CD14-positive monocyte (primary cell): ENCODE measurements at regions not wholly inside any gene's neighbourhood (a gene's known extent, or its start where the extent isn't known, plus 50 kb on each side); places are given as distances from the start of the nearest gene placed in this dataset.

Source experiments
- DNase-seq, 3 donors: peaks; one replicate each; pipeline ENCODE4 v3.0.0-alpha.2; 2011 to 2022
- H2AFZ ChIP-seq: 2 replicates; pipeline ENCODE4 v1.6.0; 2012; ENCODE audit warnings: mild to moderate bottlenecking, low read depth, low read length, inconsistent platforms; ENCODE audit not compliant: insufficient read depth, poor library complexity, severe bottlenecking
- H3K27ac ChIP-seq, 2 donors: 1 replicate in 1 of 2; 2 replicates in 1 of 2; pipeline ENCODE4 v1.5.1; 2012 to 2013; ENCODE audit warnings: low read length in 2 of 2, control low read depth in 1 of 2, inconsistent platforms in 1 of 2, low read depth in 1 of 2, mild to moderate bottlenecking in 1 of 2
- H3K27me3 ChIP-seq, 2 donors: one replicate each; pipeline versions ENCODE4 v1.6.0 to v1.6.1; 2011 to 2013; ENCODE audit warnings: low read length in 2 of 2; ENCODE audit not compliant: control insufficient read depth in 2 of 2, insufficient read depth in 2 of 2
- H3K36me3 ChIP-seq, 2 donors: replicated peaks in 1 of 2; 1 replicate in 1 of 2; 2 replicates in 1 of 2; pipeline versions ENCODE4 v1.5.1 to v1.6.1; 2012 to 2013; ENCODE audit warnings: low read length in 2 of 2, control low read depth in 1 of 2, inconsistent platforms in 1 of 2, mild to moderate bottlenecking in 1 of 2; ENCODE audit not compliant: insufficient read depth in 2 of 2, control insufficient read depth in 1 of 2
- H3K4me1 ChIP-seq, 2 donors: 1 replicate in 1 of 2; 2 replicates in 1 of 2; pipeline versions ENCODE4 v1.5.1 to v1.6.1; 2012 to 2013; ENCODE audit warnings: low read length in 2 of 2, control low read depth in 1 of 2, inconsistent platforms in 1 of 2, mild to moderate bottlenecking in 1 of 2, moderate library complexity in 1 of 2; ENCODE audit not compliant: insufficient read depth in 2 of 2, control insufficient read depth in 1 of 2
- H3K4me2 ChIP-seq: replicated peaks from 2 replicates; pipeline ENCODE3; 2012; ENCODE audit warnings: low read length, moderate library complexity, mild to moderate bottlenecking; ENCODE audit not compliant: poor library complexity, severe bottlenecking; ENCODE audit errors: extremely low read depth
- H3K4me3 ChIP-seq, 3 experiments: fragments of 200-600 bp in 1 of 3; sonication (generic) in 1 of 3; replicated peaks in 1 of 3; 1 replicate in 2 of 3; 2 replicates in 1 of 3; pipeline ENCODE4 v1.5.1; 2011 to 2013; ENCODE audit warnings: low read length in 3 of 3, mild to moderate bottlenecking in 3 of 3, control low read depth in 2 of 3, low read depth in 2 of 3, inconsistent platforms in 1 of 3, moderate library complexity in 1 of 3
- H3K79me2 ChIP-seq: 2 replicates; pipeline ENCODE4 v1.6.0; 2012; ENCODE audit warnings: mild to moderate bottlenecking, control low read depth, inconsistent platforms, low read length, moderate library complexity; ENCODE audit not compliant: insufficient read depth
- H3K9ac ChIP-seq: 2 replicates; pipeline ENCODE4 v1.6.0; 2017; ENCODE audit warnings: low read length, mild to moderate bottlenecking; ENCODE audit not compliant: insufficient read depth, poor library complexity, severe bottlenecking
- H3K9me3 ChIP-seq, 2 donors: replicated peaks in 1 of 2; 1 replicate in 1 of 2; 2 replicates in 1 of 2; pipeline versions ENCODE4 v1.5.1 to v1.6.1; 2012 to 2013; ENCODE audit warnings: low read length in 2 of 2, control low read depth in 1 of 2; ENCODE audit not compliant: control insufficient read depth in 1 of 2, insufficient read depth in 1 of 2
- H4K20me1 ChIP-seq: 2 replicates; pipeline ENCODE4 v1.6.0; 2012; ENCODE audit warnings: mild to moderate bottlenecking, low read length, control low read depth, moderate library complexity; ENCODE audit not compliant: insufficient read depth
- H3K27ac Mint-ChIP-seq, 7 donors: one replicate each; pipeline ENCODE4 v1.8.0; 2020; ENCODE audit warnings: mild to moderate bottlenecking in 7 of 7, mixed read lengths in 7 of 7, moderate library complexity in 6 of 7, inconsistent platforms in 2 of 7
- H3K27me3 Mint-ChIP-seq, 3 donors: one replicate each; pipeline ENCODE4 v1.8.0; 2021 to 2022; ENCODE audit warnings: low read depth in 3 of 3, mild to moderate bottlenecking in 3 of 3, mixed read lengths in 3 of 3, moderate library complexity in 3 of 3, inconsistent platforms in 1 of 3
- H3K36me3 Mint-ChIP-seq, 2 donors: one replicate each; pipeline ENCODE4 v1.8.0; 2020; ENCODE audit warnings: mixed read lengths in 2 of 2, inconsistent platforms in 1 of 2, mild to moderate bottlenecking in 1 of 2
- H3K4me1 Mint-ChIP-seq: one replicate; pipeline ENCODE4 v1.8.0; 2020; ENCODE audit warnings: mild to moderate bottlenecking, mixed read lengths
- H3K4me3 Mint-ChIP-seq, 2 donors: one replicate each; pipeline ENCODE4 v1.8.0; 2020; ENCODE audit warnings: mild to moderate bottlenecking in 2 of 2, mixed read lengths in 2 of 2, moderate library complexity in 1 of 2
- H3K9me3 Mint-ChIP-seq, 7 donors: one replicate each; pipeline ENCODE4 v1.8.0; 2020 to 2022; ENCODE audit warnings: mixed read lengths in 7 of 7, mild to moderate bottlenecking in 6 of 7, moderate library complexity in 6 of 7, inconsistent platforms in 2 of 7
- CTCF ChIP-seq: fragments of 200-600 bp; IDR thresholded peaks from one replicate; pipeline ENCODE4 v1.8.0; 2022; ENCODE audit warnings: antibody characterized with exemption, mild to moderate bottlenecking
- WGBS: methylation state at CpG from one replicate; pipeline ENCODE4 v1.1.5; 2013; ENCODE audit warnings: missing lambda C conversion rate; ENCODE audit not compliant: insufficient coverage; 5-methylcytosine and 5-hydroxymethylcytosine counted together
- intact Hi-C, 2 donors: fragments of 100-400 bp; cut with micrococcal nuclease; formaldehyde crosslinking; loops; one replicate each; pipeline versions ENCODE4 v1.15.0 to v1.15.1; 2023

- Mint-ChIP-seq H3K36me3 (no peaks in the 10 kb centered on the region), H3K9me3 (peaks cover 0 to 4% (median 2%) of the 10 kb centered on the region in 7 donors), H3K4me1 (no peaks in the 10 kb centered on the region), H3K27ac (no peak overlapping the region), H3K4me3 (no peak overlapping the region), H3K27me3 (peaks cover 0 to 3% (median 0%) of the 10 kb centered on the region in 3 donors)
- Histone ChIP-seq H3K36me3 (no peaks in the 10 kb centered on the region), H3K4me3 (no peak overlapping the region), H2AFZ (no peak overlapping the region), H3K4me2 (no peak overlapping the region), H3K27ac (no peak overlapping the region), H4K20me1 (no peaks in the 10 kb centered on the region), H3K79me2 (no peaks in the 10 kb centered on the region), H3K27me3 (no peaks in the 10 kb centered on the region), H3K9ac (no peak overlapping the region), H3K4me1 (no peaks in the 10 kb centered on the region), H3K9me3 (no peaks in the 10 kb centered on the region)
- 81% methylated on average over 5 of the region's 6 CpGs for WGBS
- intact Hi-C loops: no loop called here
- TF ChIP-seq CTCF: no peak
- DNase-seq: no peak
Observed at GRCh38 chr15:87566236-87566635, 690.3 kb downstream of the NTRK3 start.

GRCh38 chr15:87564681-87565080, 691.9 kb downstream of the NTRK3 start:
- H3K9ac ChIP-seq: no peak overlapping the region
- no peaks in the 10 kb centered on the region for H3K36me3 ChIP-seq
- Mint-ChIP-seq H3K27ac (no peak overlapping the region), H3K9me3 (peaks cover 0 to 8% (median 2%) of the 10 kb centered on the region in 7 donors), H3K36me3 (no peaks in the 10 kb centered on the region), H3K27me3 (peaks cover 0 to 3% (median 0%) of the 10 kb centered on the region in 3 donors), H3K4me1 (no peaks in the 10 kb centered on the region), H3K4me3 (no peak overlapping the region)
- H3K4me1 ChIP-seq: no peaks in the 10 kb centered on the region
- intact Hi-C loops: no loop called here
- no peaks in the 10 kb centered on the region for H3K9me3 ChIP-seq
- no peaks in the 10 kb centered on the region for H4K20me1 ChIP-seq
- H3K79me2 ChIP-seq: no peaks in the 10 kb centered on the region
- no peaks in the 10 kb centered on the region for H3K27me3 ChIP-seq
- no peak for DNase-seq
- no peak overlapping the region for H2AFZ ChIP-seq
- WGBS: 80% methylated on average over 2 of the region's 3 CpGs
- no peak overlapping the region for H3K4me3 ChIP-seq
- no peak for TF ChIP-seq CTCF
- no peak overlapping the region for H3K27ac ChIP-seq
- no peak overlapping the region for H3K4me2 ChIP-seq
